D721Med (cell line): ENCODE measurements at regions not wholly inside any gene's neighbourhood (a gene's known extent, or its start where the extent isn't known, plus 50 kb on each side); places are given as distances from the start of the nearest gene placed in this dataset.
A peak's percentile ranks its signal among the peaks of the same experiment; 100 is the strongest.

Experiments
- DNase-seq: peaks from one replicate; pipeline ENCODE4 v3.0.0; 2011; ENCODE audit warnings: low spot score; ENCODE audit not compliant: insufficient read length
- FAIRE-seq: peaks from 2 replicates; lab custom pipeline; 2011; peaks lifted over from hg19 to GRCh38; lab: Jason Lieb, UNC
- CTCF ChIP-seq: IDR thresholded peaks from 2 replicates; pipeline ENCODE4 v1.5.1; 2012; ENCODE audit warnings: mild to moderate bottlenecking, control low read depth; ENCODE audit not compliant: insufficient read depth; ENCODE audit errors: missing control alignments

- no peak for TF ChIP-seq CTCF
- FAIRE-seq (no peak), DNase-seq (no peak)
These were observed 404.4 kb downstream of the GJA1 start for GRCh38 chr6:121839896-121840295.

- FAIRE-seq, result no peak
- no peak for TF ChIP-seq CTCF
- DNase-seq, result no peak
These were observed 409.5 kb downstream of the GJA1 start for GRCh38 chr6:121844898-121845297.

GRCh38 chr6:121847806-121848522, 412.5 kb downstream of the GJA1 start:
- FAIRE-seq, result no peak
- no peak for TF ChIP-seq CTCF
- no peak for DNase-seq

- DNase-seq (no peak), FAIRE-seq (no peak)
- no peak for TF ChIP-seq CTCF
These were observed 413.2 kb downstream of the GJA1 start for GRCh38 chr6:121848523-121849255.

- no peak for DNase-seq
- FAIRE-seq, result no peak
- peak; percentile 80 for TF ChIP-seq CTCF
These were observed 414.0 kb downstream of the GJA1 start for GRCh38 chr6:121849477-121849876.

- no peak for TF ChIP-seq CTCF
- FAIRE-seq, result no peak
- DNase-seq, result no peak
These were observed 415.6 kb downstream of the GJA1 start for GRCh38 chr6:121851056-121851455.

- no peak for FAIRE-seq
- no peak for TF ChIP-seq CTCF
- DNase-seq, result no peak
These were observed 418.2 kb downstream of the GJA1 start for GRCh38 chr6:121853686-121854085.
